ENCODE measurements at regions not wholly inside any gene's neighbourhood (a gene's known extent, or its start where the extent isn't known, plus 50 kb on each side); places are given as distances from the start of the nearest gene placed in this dataset.

DNA sequence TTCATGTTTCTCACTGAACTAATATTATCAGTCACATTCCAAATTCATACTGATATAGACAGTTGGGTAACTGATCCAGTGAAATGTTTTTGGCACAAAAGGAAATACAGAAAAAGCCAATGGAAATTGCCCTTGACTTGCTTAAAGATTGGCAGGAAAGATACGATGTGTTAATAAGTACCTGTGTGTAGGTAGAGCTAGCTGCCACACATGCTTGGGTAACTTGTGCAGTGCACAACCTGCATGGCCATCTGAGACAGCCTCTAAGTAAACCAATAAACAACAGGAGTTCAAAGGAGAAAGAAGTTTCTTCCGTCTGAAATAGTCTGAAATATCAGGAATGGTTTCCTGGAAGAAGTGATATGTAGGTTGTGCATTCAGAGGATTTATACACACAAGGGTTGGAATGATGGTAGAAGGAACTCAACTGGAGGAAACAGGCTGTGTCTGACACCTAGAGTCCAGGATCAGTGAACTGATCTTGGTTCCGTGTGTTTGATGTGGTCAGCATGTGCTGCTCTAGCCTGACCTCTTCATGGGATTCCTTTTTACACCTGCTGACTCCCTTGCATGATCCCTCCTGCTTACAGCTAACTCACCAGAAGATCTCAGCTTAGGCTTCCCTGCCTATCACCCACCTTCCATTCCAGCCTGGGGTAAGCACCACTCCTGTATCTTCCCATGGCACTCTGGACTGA is 81.4 kb upstream of the KRR1 start:
- Histone ChIP-seq H3K4me1 (no peaks in the 10 kb centered on the region), H3K9ac (ENCODE audit: low read depth in 2 of 2, low read length in 2 of 2) (no peak overlapping the region), H3K36me3 (no peaks in the 10 kb centered on the region), H3K27ac (no peak overlapping the region), H3K9me3 (no peaks in the 10 kb centered on the region), H3K4me3 (no peak overlapping the region), H3K27me3 (no peaks in the 10 kb centered on the region)
- intact Hi-C loops (cut with DNase I) = no loop called here
- TF ChIP-seq, protein P1, sequence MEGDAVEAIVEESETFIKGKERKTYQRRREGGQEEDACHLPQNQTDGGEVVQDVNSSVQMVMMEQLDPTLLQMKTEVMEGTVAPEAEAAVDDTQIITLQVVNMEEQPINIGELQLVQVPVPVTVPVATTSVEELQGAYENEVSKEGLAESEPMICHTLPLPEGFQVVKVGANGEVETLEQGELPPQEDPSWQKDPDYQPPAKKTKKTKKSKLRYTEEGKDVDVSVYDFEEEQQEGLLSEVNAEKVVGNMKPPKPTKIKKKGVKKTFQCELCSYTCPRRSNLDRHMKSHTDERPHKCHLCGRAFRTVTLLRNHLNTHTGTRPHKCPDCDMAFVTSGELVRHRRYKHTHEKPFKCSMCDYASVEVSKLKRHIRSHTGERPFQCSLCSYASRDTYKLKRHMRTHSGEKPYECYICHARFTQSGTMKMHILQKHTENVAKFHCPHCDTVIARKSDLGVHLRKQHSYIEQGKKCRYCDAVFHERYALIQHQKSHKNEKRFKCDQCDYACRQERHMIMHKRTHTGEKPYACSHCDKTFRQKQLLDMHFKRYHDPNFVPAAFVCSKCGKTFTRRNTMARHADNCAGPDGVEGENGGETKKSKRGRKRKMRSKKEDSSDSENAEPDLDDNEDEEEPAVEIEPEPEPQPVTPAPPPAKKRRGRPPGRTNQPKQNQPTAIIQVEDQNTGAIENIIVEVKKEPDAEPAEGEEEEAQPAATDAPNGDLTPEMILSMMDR (IDR thresholded peaks at IDR 0.05) = no peak
- no peak for DNase-seq

- no peaks in the 10 kb centered on the region for H3K36me3 ChIP-seq
- H3K27me3 ChIP-seq = no peaks in the 10 kb centered on the region
- intact Hi-C loops (cut with DNase I) = no loop called here
- no peak for DNase-seq
- H3K4me1 ChIP-seq = no peaks in the 10 kb centered on the region
- TF ChIP-seq, protein P1 (IDR thresholded peaks at IDR 0.05) = no peak
- no peak overlapping the region for H3K9ac ChIP-seq (ENCODE audit: low read depth in 2 of 2, low read length in 2 of 2)
- H3K9me3 ChIP-seq = no peaks in the 10 kb centered on the region
- no peak overlapping the region for H3K27ac ChIP-seq
- H3K4me3 ChIP-seq = no peak overlapping the region
These were observed 80.7 kb upstream of the KRR1 start for GRCh38 chr12:75592086-75592485.

GRCh38 chr12:75591628-75592027 is 80.2 kb upstream of the KRR1 start:
- Histone ChIP-seq H3K27ac (no peak overlapping the region), H3K9ac (ENCODE audit: low read depth in 2 of 2, low read length in 2 of 2) (no peak overlapping the region), H3K9me3 (no peaks in the 10 kb centered on the region), H3K4me1 (no peaks in the 10 kb centered on the region), H3K27me3 (no peaks in the 10 kb centered on the region), H3K36me3 (no peaks in the 10 kb centered on the region), H3K4me3 (no peak overlapping the region)
- intact Hi-C loops (cut with DNase I) = no loop called here
- no peak for DNase-seq
- TF ChIP-seq, protein P1 (IDR thresholded peaks at IDR 0.05) = no peak

DNA sequence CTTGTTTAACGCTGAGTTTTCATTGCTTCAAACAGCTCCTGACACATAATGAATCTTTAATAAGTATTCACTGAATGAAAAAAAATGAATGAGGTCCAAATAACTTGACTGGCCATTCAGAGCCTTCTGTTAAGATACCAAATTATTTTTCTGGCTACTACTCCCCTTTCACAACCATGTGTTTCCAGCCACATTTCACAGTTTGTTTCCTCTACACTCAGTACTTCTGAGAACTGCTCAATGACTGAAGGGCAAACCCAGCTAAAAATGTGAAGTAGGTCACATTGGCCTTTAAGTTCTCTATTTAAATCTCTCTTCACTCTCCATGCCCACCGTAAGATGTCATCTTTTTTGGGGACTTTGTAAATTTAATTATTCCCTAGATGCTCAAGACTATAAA is 78.4 kb upstream of the KRR1 start:
- DNase-seq = no peak
- H3K27me3 ChIP-seq = no peaks in the 10 kb centered on the region
- intact Hi-C loops (cut with DNase I) = no loop called here
- no peak overlapping the region for H3K4me3 ChIP-seq
- TF ChIP-seq, protein P1 (IDR thresholded peaks at IDR 0.05) = no peak
- no peaks in the 10 kb centered on the region for H3K9me3 ChIP-seq
- H3K27ac ChIP-seq = no peak overlapping the region
- H3K36me3 ChIP-seq = no peaks in the 10 kb centered on the region
- no peak overlapping the region for H3K9ac ChIP-seq (ENCODE audit: low read depth in 2 of 2, low read length in 2 of 2)
- no peaks in the 10 kb centered on the region for H3K4me1 ChIP-seq

GRCh38 chr12:75587340-75588106 is 76.1 kb upstream of the KRR1 start:
- intact Hi-C loops (cut with DNase I) = no loop called here
- TF ChIP-seq, protein P1 (IDR thresholded peaks at IDR 0.05) = no peak
- H3K9ac ChIP-seq (ENCODE audit: low read depth in 2 of 2, low read length in 2 of 2) = no peak overlapping the region
- H3K9me3 ChIP-seq = no peaks in the 10 kb centered on the region
- no peak overlapping the region for H3K4me3 ChIP-seq
- no peaks in the 10 kb centered on the region for H3K36me3 ChIP-seq
- H3K27me3 ChIP-seq = no peaks in the 10 kb centered on the region
- no peaks in the 10 kb centered on the region for H3K4me1 ChIP-seq
- no peak for DNase-seq
- H3K27ac ChIP-seq = no peak overlapping the region

All from colonic mucosa (tissue), 4 donors.